ENCODE measurements at regions not wholly inside any gene's neighbourhood (a gene's known extent, or its start where the extent isn't known, plus 50 kb on each side); places are given as distances from the start of the nearest gene placed in this dataset.

DNA sequence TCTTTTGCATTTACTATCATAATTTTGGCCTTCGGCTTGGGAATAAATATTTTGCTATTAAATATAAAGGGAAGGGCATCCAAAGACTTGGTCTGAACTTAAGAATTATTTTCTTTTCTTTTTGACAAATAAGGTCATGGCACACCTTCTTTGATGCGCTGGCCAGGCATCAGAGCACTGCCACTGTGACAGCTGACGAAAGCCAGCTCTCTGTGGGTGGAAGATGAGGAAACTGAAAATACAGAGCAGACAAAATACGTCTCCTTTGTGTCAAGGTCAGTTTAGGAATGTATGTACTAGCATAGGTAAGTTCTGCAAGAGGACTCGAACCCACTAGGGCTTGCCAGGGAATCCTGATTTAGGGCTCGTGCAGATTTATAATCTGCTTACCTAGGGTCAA lies 155.9 kb upstream of the MEIS1 start:
- TF ChIP-seq, protein P1, sequence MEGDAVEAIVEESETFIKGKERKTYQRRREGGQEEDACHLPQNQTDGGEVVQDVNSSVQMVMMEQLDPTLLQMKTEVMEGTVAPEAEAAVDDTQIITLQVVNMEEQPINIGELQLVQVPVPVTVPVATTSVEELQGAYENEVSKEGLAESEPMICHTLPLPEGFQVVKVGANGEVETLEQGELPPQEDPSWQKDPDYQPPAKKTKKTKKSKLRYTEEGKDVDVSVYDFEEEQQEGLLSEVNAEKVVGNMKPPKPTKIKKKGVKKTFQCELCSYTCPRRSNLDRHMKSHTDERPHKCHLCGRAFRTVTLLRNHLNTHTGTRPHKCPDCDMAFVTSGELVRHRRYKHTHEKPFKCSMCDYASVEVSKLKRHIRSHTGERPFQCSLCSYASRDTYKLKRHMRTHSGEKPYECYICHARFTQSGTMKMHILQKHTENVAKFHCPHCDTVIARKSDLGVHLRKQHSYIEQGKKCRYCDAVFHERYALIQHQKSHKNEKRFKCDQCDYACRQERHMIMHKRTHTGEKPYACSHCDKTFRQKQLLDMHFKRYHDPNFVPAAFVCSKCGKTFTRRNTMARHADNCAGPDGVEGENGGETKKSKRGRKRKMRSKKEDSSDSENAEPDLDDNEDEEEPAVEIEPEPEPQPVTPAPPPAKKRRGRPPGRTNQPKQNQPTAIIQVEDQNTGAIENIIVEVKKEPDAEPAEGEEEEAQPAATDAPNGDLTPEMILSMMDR (IDR thresholded peaks at IDR 0.05): no peak
- TF ChIP-seq ZFX (IDR thresholded peaks at IDR 0.05; ENCODE audit: borderline replicate concordance): no peak
